Putamen (tissue), 1 donor: ENCODE measurements at regions not wholly inside any gene's neighbourhood (a gene's known extent, or its start where the extent isn't known, plus 50 kb on each side); places are given as distances from the start of the nearest gene placed in this dataset.

Experiments
- DNase-seq: peaks from one replicate; pipeline ENCODE4 v3.0.0-alpha.2; 2016; ENCODE audit warnings: low spot score

DNA sequence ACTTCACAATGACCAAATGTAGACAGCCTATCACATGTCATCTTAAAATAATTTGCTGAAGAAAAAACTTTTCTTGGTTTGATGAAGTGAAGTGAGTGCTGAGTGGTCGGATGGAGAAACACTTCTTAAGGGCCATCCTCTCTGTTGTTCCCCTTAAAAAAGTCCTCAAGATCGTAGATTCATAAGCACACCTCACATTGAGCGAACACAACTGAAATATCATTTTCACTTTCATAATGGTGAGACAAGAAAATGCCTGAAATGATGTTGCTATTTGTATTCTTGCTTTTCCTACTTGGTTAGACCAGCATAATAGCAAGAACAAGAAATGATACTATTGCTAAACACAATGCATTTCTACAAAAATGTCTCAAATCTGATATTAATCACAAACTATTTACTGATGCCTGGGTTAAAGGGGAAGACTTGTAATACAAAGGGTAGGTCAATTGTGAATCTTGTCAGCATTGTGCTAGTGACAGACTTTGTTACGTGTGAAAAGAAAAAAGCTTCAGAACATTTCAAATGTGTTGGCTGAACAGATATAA lies 305.6 kb upstream of the NR3C2 start:
- DNase-seq: no peak

DNA sequence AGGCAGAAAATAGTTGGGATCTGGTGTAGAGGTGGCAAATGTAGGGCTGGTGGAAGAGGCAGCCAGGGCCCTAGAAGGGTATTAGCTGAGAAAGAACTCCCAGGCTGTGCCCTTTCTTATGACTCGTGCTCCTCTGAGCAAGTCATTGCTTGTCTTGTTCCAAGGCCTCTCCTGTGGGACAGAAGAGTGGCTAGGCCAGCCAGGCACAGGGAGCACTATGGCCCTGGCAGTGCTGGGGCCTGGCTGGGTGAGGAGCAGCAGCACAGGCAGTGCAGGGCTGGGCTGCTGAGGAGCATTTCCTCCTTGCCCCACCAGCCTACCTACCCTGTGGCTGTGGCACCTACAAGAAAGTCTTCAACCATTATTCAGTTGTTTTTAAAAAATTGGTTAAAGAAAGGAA lies 298.5 kb upstream of the NR3C2 start:
- no peak for DNase-seq

DNA sequence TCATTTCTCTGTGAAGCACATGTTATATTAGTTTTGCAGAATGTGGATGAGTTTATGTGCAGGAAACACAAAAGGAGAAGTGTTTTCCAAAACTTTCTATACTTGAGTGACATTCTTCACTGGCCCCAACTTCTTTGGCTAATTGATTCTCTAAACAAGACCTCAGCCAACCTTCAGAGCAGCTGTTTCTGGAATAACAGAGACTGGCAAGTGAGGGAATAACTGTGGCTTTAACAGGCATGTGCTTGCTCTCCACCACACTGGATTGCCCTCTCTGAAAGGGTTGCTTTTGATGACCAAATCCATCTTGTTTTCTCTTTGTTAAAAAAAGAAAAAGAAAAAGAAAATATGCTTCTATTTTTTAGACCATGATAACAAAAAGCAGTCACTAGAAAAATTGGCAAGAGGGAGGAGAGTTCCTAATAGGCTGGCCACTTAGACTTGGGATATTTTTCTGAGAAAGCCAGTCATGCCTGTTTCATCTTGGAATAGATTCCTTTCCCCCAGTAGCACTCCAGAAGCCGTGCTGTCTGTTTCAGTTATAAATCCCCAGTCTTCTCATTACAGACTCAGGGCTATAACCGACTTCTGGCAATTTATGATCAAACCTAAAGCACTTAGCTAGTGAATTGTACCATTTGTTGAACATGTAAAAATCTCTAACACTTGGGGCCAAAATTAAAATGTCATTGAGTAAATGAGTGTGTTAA lies 295.0 kb upstream of the NR3C2 start:
- no peak for DNase-seq

GRCh38 chr4:148735432-148736155 lies 293.4 kb upstream of the NR3C2 start:
- no peak for DNase-seq

DNA sequence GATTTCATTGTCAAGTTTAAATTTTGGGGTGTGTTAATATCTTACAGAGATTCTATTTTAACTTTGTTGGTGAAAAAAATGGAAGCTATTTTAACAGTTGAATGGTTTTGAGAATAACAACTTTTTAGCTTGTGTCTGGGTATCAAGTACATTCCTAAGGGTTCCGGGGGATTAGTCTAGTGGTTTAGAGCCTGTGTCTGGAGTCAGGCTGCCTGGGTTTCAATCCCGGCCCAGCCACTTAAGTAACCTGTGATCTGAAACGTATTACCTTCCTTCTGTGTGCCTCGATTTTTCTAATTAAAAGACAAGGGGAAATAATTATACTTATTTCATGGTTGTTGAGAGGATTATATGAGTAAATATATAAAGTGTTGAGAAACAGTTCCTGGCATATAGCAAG lies 288.6 kb upstream of the NR3C2 start:
- DNase-seq: no peak

DNA sequence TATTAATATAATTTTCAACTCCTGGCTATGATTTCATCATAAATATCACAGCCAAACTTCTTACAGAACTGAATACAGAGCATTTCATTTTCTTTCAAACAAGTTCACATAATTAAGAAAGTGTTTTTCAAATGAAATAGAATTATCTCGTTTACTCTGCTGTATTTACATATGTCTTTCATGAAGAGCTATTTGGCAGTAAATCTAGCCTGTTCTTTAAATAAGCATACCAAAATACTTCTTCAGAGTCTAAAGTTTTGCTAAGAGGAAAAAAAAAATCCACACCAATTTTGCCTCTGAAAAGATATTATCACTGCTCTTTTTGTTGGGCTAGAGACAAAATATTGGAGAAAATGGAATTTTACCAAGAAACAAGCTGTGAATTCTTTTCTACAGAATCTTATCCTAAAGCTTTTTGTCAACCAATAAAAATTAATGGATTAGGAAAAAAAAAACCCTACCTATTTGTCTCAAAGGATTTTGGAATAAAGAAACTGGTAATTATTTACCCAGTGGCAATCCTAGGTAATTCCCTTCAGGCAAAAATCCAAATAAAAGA lies 287.9 kb upstream of the NR3C2 start:
- no peak for DNase-seq

DNA sequence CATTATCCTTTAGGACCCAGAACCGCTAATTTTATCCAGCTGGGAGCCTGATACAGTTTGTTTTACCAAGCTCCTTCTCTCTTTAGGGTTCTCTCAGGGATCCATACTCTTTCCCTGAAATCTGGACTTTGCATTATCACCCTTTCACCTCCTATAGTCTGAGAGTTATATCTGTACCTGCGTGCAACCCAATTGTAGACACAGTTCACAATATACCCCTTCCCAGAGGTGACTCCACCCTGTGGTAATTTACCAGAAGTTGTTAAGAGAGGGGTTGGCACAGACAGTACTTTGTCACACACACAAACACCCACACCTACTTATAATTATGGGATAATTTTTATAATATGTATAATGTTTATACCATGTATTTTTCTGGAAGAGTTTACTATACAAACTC lies 275.8 kb upstream of the NR3C2 start:
- DNase-seq: no peak

DNA sequence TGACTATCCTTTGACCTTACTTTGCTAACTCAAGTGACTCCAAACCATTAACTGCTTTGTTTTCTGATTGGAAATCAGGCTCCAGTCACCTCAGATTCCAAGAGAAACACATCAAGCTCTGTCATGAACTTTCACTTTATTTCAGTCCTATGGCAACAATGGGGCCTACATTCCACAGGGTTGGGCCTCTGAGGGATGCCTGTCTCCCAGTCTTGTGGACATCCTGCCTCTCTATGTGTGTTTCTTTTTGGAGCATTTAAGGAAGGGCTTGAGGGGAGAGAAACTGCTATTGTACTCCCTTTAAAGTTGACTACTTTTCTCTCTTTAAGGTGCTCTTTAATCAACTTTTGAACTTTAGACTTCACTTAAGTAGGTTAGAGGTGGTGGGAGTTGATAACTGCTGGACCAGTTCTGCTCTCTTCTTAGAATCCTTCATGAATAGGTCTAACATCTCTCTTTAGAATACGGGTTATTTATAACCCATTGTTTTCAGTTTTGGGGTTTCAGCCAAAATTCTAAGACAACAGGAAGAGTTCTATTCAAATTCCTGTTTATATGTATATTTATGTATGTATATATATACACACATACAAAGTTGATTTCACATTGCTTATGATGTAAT lies 274.3 kb upstream of the NR3C2 start:
- DNase-seq: no peak

DNA sequence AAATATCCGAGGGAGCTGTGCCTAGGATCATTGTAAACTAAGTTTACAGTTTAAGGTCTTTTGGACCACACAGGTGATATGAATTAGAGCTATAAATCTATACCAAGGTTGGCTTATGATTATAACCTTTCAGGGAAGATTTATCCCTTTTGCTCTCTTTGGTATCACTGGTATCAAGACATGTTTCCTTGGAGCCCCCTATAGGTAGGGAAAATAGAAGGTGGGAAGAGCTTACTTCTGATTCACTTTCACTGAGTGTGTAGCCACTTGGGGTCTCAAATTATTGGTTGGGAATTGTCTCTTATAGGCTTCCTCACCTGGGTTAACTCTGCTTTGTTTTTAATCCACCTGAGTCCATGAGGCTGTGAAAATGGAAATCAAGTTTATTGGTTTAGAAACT lies 262.1 kb upstream of the NR3C2 start:
- no peak for DNase-seq

- no peak for DNase-seq
These were observed 252.5 kb upstream of the NR3C2 start for GRCh38 chr4:148694702-148695101.

DNA sequence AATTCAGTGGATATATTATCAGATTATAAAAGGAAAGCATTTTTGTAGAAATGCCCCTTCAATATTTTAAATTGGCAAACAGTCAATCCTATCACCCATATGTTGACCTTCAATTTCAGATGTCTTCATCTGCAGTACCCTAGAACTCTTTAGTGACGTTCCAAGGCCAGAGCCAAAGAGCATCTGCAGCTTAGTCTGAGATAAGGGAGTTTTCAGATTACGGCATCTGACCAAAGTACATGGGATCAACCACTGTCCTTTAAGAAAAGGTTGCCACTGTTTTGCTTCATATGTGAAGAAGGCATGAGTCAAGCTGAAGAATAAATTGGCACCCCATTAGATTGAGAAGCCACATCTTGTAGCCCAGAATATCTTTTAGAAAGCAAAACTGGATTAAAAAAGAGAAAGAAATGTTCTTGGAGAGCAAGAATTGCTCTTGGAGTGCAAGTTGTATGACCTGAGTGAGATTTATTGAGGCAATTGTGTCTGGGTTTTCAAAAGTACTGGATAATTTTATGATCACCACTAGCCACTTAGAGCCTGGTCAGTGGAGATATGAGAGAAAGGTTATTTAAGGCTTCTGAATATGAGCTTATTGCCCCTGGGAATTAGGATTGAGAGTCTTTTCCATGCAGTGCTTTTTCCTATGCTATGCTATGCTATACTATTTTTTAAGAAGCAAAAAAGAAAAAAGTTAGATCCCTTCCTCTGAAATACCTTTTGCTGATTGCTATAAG lies 251.9 kb upstream of the NR3C2 start:
- DNase-seq: no peak

GRCh38 chr4:148692242-148692641 lies 250.0 kb upstream of the NR3C2 start:
- DNase-seq: no peak

- no peak for DNase-seq
These were observed 244.2 kb upstream of the NR3C2 start for GRCh38 chr4:148686449-148686848.

- no peak for DNase-seq
These were observed 242.4 kb upstream of the NR3C2 start for GRCh38 chr4:148684638-148685037.

DNA sequence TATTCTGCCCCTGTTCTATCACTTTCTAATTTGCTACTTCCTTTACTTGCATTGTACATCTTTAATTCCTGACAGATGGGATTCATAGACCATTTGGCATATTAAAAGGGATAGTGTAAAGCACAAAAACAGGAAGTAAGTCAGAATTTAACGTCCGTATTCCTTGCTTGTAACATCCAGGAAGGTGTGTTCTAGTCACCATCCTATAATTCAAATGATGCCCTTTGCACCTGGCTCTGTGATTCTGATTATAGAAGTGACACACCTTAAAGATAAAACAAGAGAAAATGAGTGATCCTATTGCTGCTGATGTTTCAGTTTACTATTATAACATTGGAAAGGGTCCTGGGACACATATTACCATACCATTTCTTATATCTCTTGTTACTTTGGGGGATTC lies 238.7 kb upstream of the NR3C2 start:
- DNase-seq: no peak

- no peak for DNase-seq
These were observed 234.1 kb upstream of the NR3C2 start for GRCh38 chr4:148676344-148676743.

GRCh38 chr4:148674876-148675275 lies 232.7 kb upstream of the NR3C2 start:
- DNase-seq: no peak

- DNase-seq: no peak
These were observed 222.4 kb upstream of the NR3C2 start for GRCh38 chr4:148664636-148665035.

DNA sequence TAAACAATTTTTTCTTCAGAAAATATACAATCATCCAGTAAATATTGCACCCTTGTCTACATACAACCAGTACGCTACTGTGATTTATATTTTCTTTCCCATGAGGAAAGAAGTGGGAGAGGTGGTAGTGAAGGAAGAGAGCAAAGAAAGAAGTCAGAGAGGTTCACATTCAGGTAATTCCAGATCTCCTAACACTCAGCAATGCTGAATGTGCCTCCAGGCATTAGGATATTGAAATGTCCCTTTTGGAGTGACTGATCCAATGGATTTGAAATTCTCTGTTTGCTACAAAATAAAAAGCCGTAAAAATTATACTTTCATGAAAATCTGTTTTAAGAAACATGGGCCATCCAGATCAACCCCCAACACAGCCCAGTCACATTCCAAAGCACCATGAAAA lies 211.9 kb upstream of the NR3C2 start:
- DNase-seq: no peak

DNA sequence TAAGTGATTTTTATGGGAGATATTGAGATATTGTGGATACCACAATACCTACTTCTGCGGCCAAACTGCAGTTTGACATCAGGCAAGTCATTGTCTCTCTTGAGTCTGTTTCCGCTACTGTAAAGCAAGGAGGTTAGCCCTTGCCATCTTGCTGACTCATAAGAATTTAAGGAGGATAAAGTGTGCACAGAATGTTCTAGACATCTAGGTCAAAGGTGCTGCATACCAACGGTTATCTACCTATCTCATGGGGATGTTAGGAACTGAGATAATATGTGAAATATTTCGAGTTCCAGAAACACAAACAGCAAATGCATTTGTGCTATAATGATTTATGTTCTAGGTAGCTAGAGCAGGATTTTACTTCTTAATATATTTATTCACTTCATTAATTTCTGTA lies 211.5 kb upstream of the NR3C2 start:
- no peak for DNase-seq

DNA sequence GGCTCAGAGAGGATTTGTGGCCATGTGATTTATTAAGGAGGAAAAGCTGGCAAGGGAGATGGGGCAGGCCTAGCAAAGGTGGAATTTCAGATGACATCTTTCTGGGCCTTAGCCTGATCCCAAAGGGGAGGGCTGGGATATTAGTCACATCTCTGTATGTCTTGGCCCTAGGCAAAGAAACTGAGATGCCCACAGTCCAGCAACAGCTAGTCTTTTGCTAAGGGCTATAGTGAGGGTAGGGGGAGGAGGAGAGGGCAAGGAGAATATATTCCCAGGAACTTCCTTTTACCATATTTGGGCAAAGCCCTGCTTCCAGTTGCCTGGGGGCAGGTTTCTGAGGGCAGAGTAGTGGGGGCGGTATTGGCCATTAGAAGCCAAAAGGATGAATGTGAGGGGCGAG lies 209.8 kb upstream of the NR3C2 start:
- DNase-seq: no peak

DNA sequence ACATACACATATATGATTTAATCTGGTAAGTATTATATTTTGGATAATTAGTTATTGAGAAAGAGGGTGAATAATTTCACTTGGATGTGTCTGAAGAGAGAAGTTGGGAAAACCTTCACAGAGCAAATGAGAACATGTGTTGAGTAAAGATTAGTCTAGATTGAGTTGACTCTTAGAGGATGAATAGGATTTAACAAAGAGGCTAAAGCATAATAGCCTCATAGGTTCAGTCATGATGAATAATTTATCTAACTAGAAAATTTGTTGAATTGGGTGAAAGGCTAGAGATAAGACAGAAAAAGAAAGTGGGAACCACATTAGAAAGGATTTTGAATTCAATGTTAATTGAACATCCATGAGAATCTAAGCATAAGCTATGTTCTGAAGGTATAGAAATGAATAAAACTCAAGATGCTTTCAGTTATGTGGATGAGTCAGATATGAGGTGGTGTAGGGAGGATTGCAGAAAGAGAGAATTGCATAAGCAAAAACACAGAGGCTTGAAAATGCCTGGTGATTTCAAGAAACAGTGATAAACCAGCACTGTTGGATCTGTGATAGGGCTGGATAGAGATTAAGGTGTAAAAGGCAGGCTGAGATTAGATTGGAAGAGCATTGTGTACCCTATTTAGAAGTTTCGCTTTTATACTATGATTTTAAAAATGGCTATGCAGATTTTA lies 207.6 kb upstream of the NR3C2 start:
- DNase-seq: no peak
